Tibial artery (tissue), 4 donors: ENCODE measurements at regions not wholly inside any gene's neighbourhood (a gene's known extent, or its start where the extent isn't known, plus 50 kb on each side); places are given as distances from the start of the nearest gene placed in this dataset.

Experiments
- DNase-seq, 2 donors: peaks; one replicate each; pipeline ENCODE4 v3.0.0-alpha.2; 2019
- H3K27ac ChIP-seq, 2 donors: fragments of 200-600 bp; sonication (generic) in 1 of 2; 1 replicate in 1 of 2; 2 replicates in 1 of 2; pipeline ENCODE4 v1.5.1; 2018 to 2019; ENCODE audit warnings: mild to moderate bottlenecking in 1 of 2
- H3K27me3 ChIP-seq, 2 donors: fragments of 200-600 bp; sonication (generic) in 1 of 2; one replicate each; pipeline versions ENCODE4 v1.5.1 to v1.6.0; 2016 to 2019
- H3K36me3 ChIP-seq, 3 donors: fragments of 200-600 bp; sonication (generic) in 2 of 3; one replicate each; pipeline ENCODE4 v1.5.1; 2016 to 2019; ENCODE audit warnings: mild to moderate bottlenecking in 2 of 3
- H3K4me1 ChIP-seq, 4 donors: fragments of 200-600 bp; sonication (generic) in 2 of 4; 1 replicate in 3 of 4; 2 replicates in 1 of 4; pipeline ENCODE4 v1.5.1; 2016 to 2019
- H3K4me3 ChIP-seq, 2 donors: fragments of 200-600 bp; sonication (generic) in 1 of 2; 1 replicate in 1 of 2; 2 replicates in 1 of 2; pipeline ENCODE4 v1.5.1; 2018 to 2019; ENCODE audit warnings: mild to moderate bottlenecking in 2 of 2
- H3K9me3 ChIP-seq, 3 donors: fragments of 200-600 bp; sonication (generic) in 1 of 3; one replicate each; pipeline ENCODE4 v1.5.1; 2016 to 2019
- intact Hi-C: fragments of 100-400 bp; cut with DNase I; formaldehyde crosslinking; loops from one replicate; pipeline ENCODE4 v1.15.0; 2023; ENCODE audit warnings: low total_unique reads
- TF ChIP-seq, protein P1 (sequence below), 2 experiments: fragments of 200-600 bp in 1 of 2; fragments of 450-650 bp in 1 of 2; IDR thresholded peaks; one replicate each; pipeline ENCODE4 v1.5.1; 2017 to 2019; ENCODE audit warnings: antibody characterized with exemption in 2 of 2, mild to moderate bottlenecking in 1 of 2, moderate library complexity in 1 of 2

DNA sequence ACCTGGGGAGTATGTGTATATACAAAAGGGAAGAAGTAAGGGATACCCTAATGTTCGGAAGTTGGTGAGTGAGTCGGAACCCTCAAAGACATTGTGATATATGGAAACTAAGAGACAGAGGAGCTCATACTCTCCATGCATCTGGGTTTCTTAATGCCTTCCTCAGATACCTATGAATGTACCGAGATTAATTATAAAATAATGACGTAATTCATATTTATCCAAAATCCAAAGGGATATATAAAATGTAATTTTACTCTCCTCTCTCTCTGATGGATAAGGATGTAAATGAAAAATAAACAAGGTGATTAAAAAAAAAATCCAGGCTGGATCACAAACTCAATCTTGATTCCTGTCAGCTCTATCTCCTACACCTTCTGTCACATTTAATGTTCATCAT is 275.9 kb upstream of the FAM241A start:
- H3K36me3 ChIP-seq: no peaks in the 10 kb centered on the region
- intact Hi-C loops: no loop called here
- no peak overlapping the region for H3K4me3 ChIP-seq
- no peaks in the 10 kb centered on the region for H3K27me3 ChIP-seq
- H3K4me1 ChIP-seq: no peaks in the 10 kb centered on the region
- no peak overlapping the region for H3K27ac ChIP-seq
- TF ChIP-seq, protein P1, sequence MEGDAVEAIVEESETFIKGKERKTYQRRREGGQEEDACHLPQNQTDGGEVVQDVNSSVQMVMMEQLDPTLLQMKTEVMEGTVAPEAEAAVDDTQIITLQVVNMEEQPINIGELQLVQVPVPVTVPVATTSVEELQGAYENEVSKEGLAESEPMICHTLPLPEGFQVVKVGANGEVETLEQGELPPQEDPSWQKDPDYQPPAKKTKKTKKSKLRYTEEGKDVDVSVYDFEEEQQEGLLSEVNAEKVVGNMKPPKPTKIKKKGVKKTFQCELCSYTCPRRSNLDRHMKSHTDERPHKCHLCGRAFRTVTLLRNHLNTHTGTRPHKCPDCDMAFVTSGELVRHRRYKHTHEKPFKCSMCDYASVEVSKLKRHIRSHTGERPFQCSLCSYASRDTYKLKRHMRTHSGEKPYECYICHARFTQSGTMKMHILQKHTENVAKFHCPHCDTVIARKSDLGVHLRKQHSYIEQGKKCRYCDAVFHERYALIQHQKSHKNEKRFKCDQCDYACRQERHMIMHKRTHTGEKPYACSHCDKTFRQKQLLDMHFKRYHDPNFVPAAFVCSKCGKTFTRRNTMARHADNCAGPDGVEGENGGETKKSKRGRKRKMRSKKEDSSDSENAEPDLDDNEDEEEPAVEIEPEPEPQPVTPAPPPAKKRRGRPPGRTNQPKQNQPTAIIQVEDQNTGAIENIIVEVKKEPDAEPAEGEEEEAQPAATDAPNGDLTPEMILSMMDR (IDR thresholded peaks at IDR 0.05): no peak
- no peaks in the 10 kb centered on the region for H3K9me3 ChIP-seq
- no peak for DNase-seq

DNA sequence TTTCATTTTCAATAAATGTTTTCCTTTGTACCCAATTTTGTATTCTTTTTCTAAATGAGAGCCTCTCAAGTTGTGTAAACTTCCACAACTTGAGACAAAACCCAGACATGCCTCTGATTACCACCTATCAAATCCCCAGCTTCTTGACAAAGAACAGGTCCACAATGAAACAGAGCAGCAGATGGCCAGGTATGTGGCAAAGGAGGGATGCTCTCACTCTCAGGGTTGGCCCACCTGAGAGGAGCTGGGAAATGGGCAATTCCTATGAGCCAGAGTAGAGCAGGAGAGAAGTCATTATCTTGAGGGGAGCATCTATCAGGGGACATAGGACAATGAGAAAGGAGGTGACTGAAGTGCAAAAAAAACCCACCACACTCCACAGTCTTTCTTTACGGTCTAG is 273.5 kb upstream of the FAM241A start:
- Histone ChIP-seq H3K27ac (no peak overlapping the region), H3K4me1 (no peaks in the 10 kb centered on the region), H3K4me3 (no peak overlapping the region), H3K9me3 (no peaks in the 10 kb centered on the region), H3K36me3 (no peaks in the 10 kb centered on the region), H3K27me3 (no peaks in the 10 kb centered on the region)
- TF ChIP-seq, protein P1 (IDR thresholded peaks at IDR 0.05): no peak
- intact Hi-C loops: no loop called here
- DNase-seq: no peak

DNA sequence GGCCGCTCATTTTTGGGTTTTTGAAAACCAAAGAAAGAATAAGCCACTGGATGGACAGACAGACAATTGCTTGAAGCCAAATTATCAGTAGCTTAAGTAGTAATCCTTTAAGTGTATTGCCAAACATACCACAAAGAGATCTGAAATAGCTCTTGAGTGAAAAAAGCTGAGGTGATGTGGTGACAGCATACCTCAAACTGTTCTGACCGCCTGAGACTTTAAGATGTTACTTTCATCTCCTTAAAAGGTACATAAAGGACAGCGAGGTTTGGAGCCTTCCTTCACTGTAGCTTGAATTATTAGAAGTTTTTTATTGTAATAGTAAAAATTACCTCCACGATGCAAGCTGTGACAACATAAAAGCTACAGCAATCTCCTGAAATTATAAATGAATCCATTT is 271.5 kb upstream of the FAM241A start:
- DNase-seq: no peak
- H3K9me3 ChIP-seq: no peaks in the 10 kb centered on the region
- no peaks in the 10 kb centered on the region for H3K36me3 ChIP-seq
- TF ChIP-seq, protein P1 (IDR thresholded peaks at IDR 0.05): no peak
- intact Hi-C loops: no loop called here
- no peaks in the 10 kb centered on the region for H3K27me3 ChIP-seq
- no peak overlapping the region for H3K27ac ChIP-seq
- H3K4me3 ChIP-seq: no peak overlapping the region
- no peaks in the 10 kb centered on the region for H3K4me1 ChIP-seq

DNA sequence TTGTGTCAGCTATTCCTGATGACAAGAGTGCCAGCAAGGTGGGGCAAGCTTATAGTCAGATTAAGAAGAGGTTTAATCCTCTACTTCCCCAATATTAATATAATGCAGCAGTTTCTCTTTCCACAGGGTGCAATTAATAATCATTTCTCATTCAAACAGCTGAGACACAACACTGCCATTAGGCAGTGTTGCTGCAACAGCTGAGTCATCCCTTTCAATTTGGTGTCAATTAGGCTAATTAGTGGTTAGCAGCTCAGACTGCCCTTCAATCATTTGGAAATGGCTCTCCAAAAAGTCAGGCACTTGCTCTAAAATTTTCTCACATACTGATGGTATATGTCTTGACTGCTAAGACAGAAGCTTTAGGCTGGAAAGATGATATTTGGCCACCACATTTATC is 265.7 kb upstream of the FAM241A start:
- TF ChIP-seq, protein P1 (IDR thresholded peaks at IDR 0.05): no peak
- H3K36me3 ChIP-seq: no peaks in the 10 kb centered on the region
- no peaks in the 10 kb centered on the region for H3K9me3 ChIP-seq
- no peak for DNase-seq
- H3K4me1 ChIP-seq: no peaks in the 10 kb centered on the region
- no peak overlapping the region for H3K4me3 ChIP-seq
- intact Hi-C loops: no loop called here
- H3K27ac ChIP-seq: no peak overlapping the region
- no peaks in the 10 kb centered on the region for H3K27me3 ChIP-seq

DNA sequence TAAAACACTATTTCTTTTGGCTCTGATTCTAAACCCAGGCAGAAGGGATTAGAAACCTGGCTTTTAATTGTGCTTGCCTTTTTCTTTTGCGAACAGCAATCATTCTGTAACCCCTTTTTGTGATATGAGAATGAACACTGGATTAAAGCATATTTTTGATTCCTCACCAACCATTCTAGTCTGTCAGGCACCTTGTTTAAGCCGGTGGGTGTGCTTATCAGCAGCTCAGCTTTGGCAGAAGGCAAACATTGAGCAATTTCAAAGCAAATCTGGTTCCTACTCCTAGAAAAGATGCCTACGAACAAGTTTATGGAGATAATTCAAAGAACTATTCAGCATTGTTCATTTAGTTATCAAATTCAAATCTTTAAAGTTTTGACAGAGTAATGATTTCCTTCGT is 265.1 kb upstream of the FAM241A start:
- H3K4me1 ChIP-seq: no peaks in the 10 kb centered on the region
- H3K27ac ChIP-seq: no peak overlapping the region
- no peaks in the 10 kb centered on the region for H3K9me3 ChIP-seq
- DNase-seq: no peak
- H3K36me3 ChIP-seq: no peaks in the 10 kb centered on the region
- no peak overlapping the region for H3K4me3 ChIP-seq
- intact Hi-C loops: no loop called here
- H3K27me3 ChIP-seq: no peaks in the 10 kb centered on the region
- TF ChIP-seq, protein P1 (IDR thresholded peaks at IDR 0.05): no peak

DNA sequence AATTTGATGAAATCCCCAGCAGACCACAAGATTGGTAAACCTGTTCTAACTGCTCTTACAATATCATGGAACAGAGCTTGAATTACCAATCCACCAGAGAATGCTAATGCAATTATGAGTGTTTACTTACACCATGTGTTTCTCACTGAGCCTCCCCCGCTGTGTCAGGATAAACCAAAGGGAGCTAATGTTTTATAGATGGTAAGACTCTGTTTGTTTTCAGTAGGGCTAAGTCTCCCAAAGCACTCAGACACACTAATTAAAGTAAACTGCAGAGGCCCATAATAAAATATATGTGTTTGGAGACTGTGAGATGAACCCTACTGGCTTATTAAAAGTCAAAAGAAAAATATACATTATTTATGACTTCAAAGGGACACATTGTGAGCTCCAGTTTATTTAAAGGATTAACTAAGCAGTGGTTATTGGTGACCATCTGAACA is 261.7 kb upstream of the FAM241A start:
- Histone ChIP-seq H3K4me1 (no peaks in the 10 kb centered on the region), H3K27ac (no peak overlapping the region), H3K27me3 (no peaks in the 10 kb centered on the region), H3K9me3 (no peaks in the 10 kb centered on the region), H3K36me3 (no peaks in the 10 kb centered on the region), H3K4me3 (no peak overlapping the region)
- DNase-seq: no peak
- intact Hi-C loops: no loop called here
- TF ChIP-seq, protein P1 (IDR thresholded peaks at IDR 0.05): no peak
